ENCODE measurements at regions not wholly inside any gene's neighbourhood (a gene's known extent, or its start where the extent isn't known, plus 50 kb on each side); places are given as distances from the start of the nearest gene placed in this dataset.

GRCh38 chr2:16045653-16046352, 105.5 kb downstream of the MYCN start:
- Mint-ChIP-seq H3K36me3 (no peaks in the 10 kb centered on the region), H3K4me1 (ENCODE audit: low read depth) (no peaks in the 10 kb centered on the region), H3K27me3 (peaks cover 5% of the 10 kb centered on the region), H3K4me3 (no peak overlapping the region), H3K9me3 (ENCODE audit: low read depth) (peaks cover 5% of the 10 kb centered on the region), H3K27ac (no peak overlapping the region)

- Mint-ChIP-seq H3K27me3 (peaks cover 5% of the 10 kb centered on the region), H3K4me1 (ENCODE audit: low read depth) (no peaks in the 10 kb centered on the region)
Observed at GRCh38 chr2:16044946-16045456, 104.7 kb downstream of the MYCN start.

GRCh38 chr2:16043627-16044026, 103.3 kb downstream of the MYCN start:
- H3K4me1 Mint-ChIP-seq (ENCODE audit: low read depth): no peaks in the 10 kb centered on the region
- no peak overlapping the region for H3K4me3 Mint-ChIP-seq
- H3K27me3 Mint-ChIP-seq: peaks cover 5% of the 10 kb centered on the region
- no peaks in the 10 kb centered on the region for H3K36me3 Mint-ChIP-seq
- peaks cover 5% of the 10 kb centered on the region for H3K9me3 Mint-ChIP-seq (ENCODE audit: low read depth)
- no peak overlapping the region for H3K27ac Mint-ChIP-seq

More at GRCh38 chr2:16044946-16045456, 104.7 kb downstream of the MYCN start:
- H3K4me3 Mint-ChIP-seq: no peak overlapping the region
- H3K9me3 Mint-ChIP-seq (ENCODE audit: low read depth): peaks cover 5% of the 10 kb centered on the region
- no peaks in the 10 kb centered on the region for H3K36me3 Mint-ChIP-seq
- no peak overlapping the region for H3K27ac Mint-ChIP-seq

- Mint-ChIP-seq H3K9me3 (ENCODE audit: low read depth) (peaks cover 5% of the 10 kb centered on the region), H3K36me3 (no peaks in the 10 kb centered on the region), H3K4me3 (no peak overlapping the region), H3K27ac (no peak overlapping the region), H3K4me1 (ENCODE audit: low read depth) (no peaks in the 10 kb centered on the region), H3K27me3 (peaks cover 5% of the 10 kb centered on the region)
Observed at GRCh38 chr2:16043192-16043591, 102.8 kb downstream of the MYCN start.

GRCh38 chr2:16042201-16042700, 101.9 kb downstream of the MYCN start:
- Mint-ChIP-seq H3K4me3 (no peak overlapping the region), H3K27me3 (peaks cover 5% of the 10 kb centered on the region), H3K36me3 (no peaks in the 10 kb centered on the region), H3K4me1 (ENCODE audit: low read depth) (no peaks in the 10 kb centered on the region), H3K9me3 (ENCODE audit: low read depth) (peaks cover 5% of the 10 kb centered on the region), H3K27ac (no peak overlapping the region)

GRCh38 chr2:16040271-16041010, 100.1 kb downstream of the MYCN start:
- H3K36me3 Mint-ChIP-seq: no peaks in the 10 kb centered on the region
- H3K9me3 Mint-ChIP-seq (ENCODE audit: low read depth): no peaks in the 10 kb centered on the region
- no peak overlapping the region for H3K27ac Mint-ChIP-seq
- no peaks in the 10 kb centered on the region for H3K4me1 Mint-ChIP-seq (ENCODE audit: low read depth)
- H3K27me3 Mint-ChIP-seq: peaks cover 5% of the 10 kb centered on the region
- H3K4me3 Mint-ChIP-seq: no peak overlapping the region

GRCh38 chr2:16039823-16040222, 99.5 kb downstream of the MYCN start:
- Mint-ChIP-seq H3K27me3 (peaks cover 5% of the 10 kb centered on the region), H3K27ac (no peak overlapping the region), H3K36me3 (no peaks in the 10 kb centered on the region)

GRCh38 chr2:16039055-16039454, 98.7 kb downstream of the MYCN start:
- no peak overlapping the region for H3K4me3 Mint-ChIP-seq
- no peaks in the 10 kb centered on the region for H3K9me3 Mint-ChIP-seq (ENCODE audit: low read depth)
- H3K27ac Mint-ChIP-seq: no peak overlapping the region
- peaks cover 5% of the 10 kb centered on the region for H3K27me3 Mint-ChIP-seq
- H3K36me3 Mint-ChIP-seq: no peaks in the 10 kb centered on the region
- no peaks in the 10 kb centered on the region for H3K4me1 Mint-ChIP-seq (ENCODE audit: low read depth)

More at GRCh38 chr2:16039823-16040222, 99.5 kb downstream of the MYCN start:
- H3K4me1 Mint-ChIP-seq (ENCODE audit: low read depth): no peaks in the 10 kb centered on the region
- H3K4me3 Mint-ChIP-seq: no peak overlapping the region
- no peaks in the 10 kb centered on the region for H3K9me3 Mint-ChIP-seq (ENCODE audit: low read depth)

GRCh38 chr2:16038621-16039020, 98.3 kb downstream of the MYCN start:
- H3K36me3 Mint-ChIP-seq: no peaks in the 10 kb centered on the region
- no peaks in the 10 kb centered on the region for H3K9me3 Mint-ChIP-seq (ENCODE audit: low read depth)
- H3K4me1 Mint-ChIP-seq (ENCODE audit: low read depth): no peaks in the 10 kb centered on the region
- H3K27me3 Mint-ChIP-seq: peaks cover 5% of the 10 kb centered on the region
- no peak overlapping the region for H3K4me3 Mint-ChIP-seq
- H3K27ac Mint-ChIP-seq: no peak overlapping the region

GRCh38 chr2:16037808-16038457, 97.6 kb downstream of the MYCN start:
- no peak overlapping the region for H3K4me3 Mint-ChIP-seq
- no peaks in the 10 kb centered on the region for H3K36me3 Mint-ChIP-seq
- no peak overlapping the region for H3K27ac Mint-ChIP-seq
- H3K4me1 Mint-ChIP-seq (ENCODE audit: low read depth): no peaks in the 10 kb centered on the region
- peaks cover 5% of the 10 kb centered on the region for H3K27me3 Mint-ChIP-seq
- no peaks in the 10 kb centered on the region for H3K9me3 Mint-ChIP-seq (ENCODE audit: low read depth)

GRCh38 chr2:16036951-16037350, 96.6 kb downstream of the MYCN start:
- H3K27me3 Mint-ChIP-seq: peaks cover 2% of the 10 kb centered on the region
- no peaks in the 10 kb centered on the region for H3K36me3 Mint-ChIP-seq
- H3K9me3 Mint-ChIP-seq (ENCODE audit: low read depth): no peaks in the 10 kb centered on the region
- H3K4me1 Mint-ChIP-seq (ENCODE audit: low read depth): no peaks in the 10 kb centered on the region
- H3K4me3 Mint-ChIP-seq: no peak overlapping the region
- no peak overlapping the region for H3K27ac Mint-ChIP-seq

- no peak overlapping the region for H3K4me3 Mint-ChIP-seq
- H3K36me3 Mint-ChIP-seq: no peaks in the 10 kb centered on the region
- H3K9me3 Mint-ChIP-seq (ENCODE audit: low read depth): no peaks in the 10 kb centered on the region
- no peak overlapping the region for H3K27ac Mint-ChIP-seq
- no peaks in the 10 kb centered on the region for H3K4me1 Mint-ChIP-seq (ENCODE audit: low read depth)
- H3K27me3 Mint-ChIP-seq: no peaks in the 10 kb centered on the region
Observed at GRCh38 chr2:16035747-16036745, 95.7 kb downstream of the MYCN start.

- H3K27ac Mint-ChIP-seq: no peak overlapping the region
- no peaks in the 10 kb centered on the region for H3K4me1 Mint-ChIP-seq (ENCODE audit: low read depth)
- H3K9me3 Mint-ChIP-seq (ENCODE audit: low read depth): no peaks in the 10 kb centered on the region
- H3K36me3 Mint-ChIP-seq: no peaks in the 10 kb centered on the region
- H3K27me3 Mint-ChIP-seq: no peaks in the 10 kb centered on the region
- H3K4me3 Mint-ChIP-seq: no peak overlapping the region
Observed at GRCh38 chr2:16034975-16035746, 94.8 kb downstream of the MYCN start.

Data from activated naive CD8-positive, alpha-beta T cell (primary cell).